DOHH2 (cell line): ENCODE measurements at regions not wholly inside any gene's neighbourhood (a gene's known extent, or its start where the extent isn't known, plus 50 kb on each side); places are given as distances from the start of the nearest gene placed in this dataset.

Source experiments
- EZH2phosphoT487 ChIP-seq: fragments of 200-600 bp; sonication (generic); IDR thresholded peaks from 2 replicates; pipeline ENCODE4 v1.6.1; 2017; ENCODE audit warnings: borderline replicate concordance, mild to moderate bottlenecking, antibody characterized with exemption, low read length, moderate library complexity, mixed read lengths
- TF ChIP-seq, protein P1 (sequence below): fragments of 200-600 bp; sonication (generic); IDR thresholded peaks from one replicate; pipeline ENCODE4 v1.5.1; 2014; ENCODE audit warnings: antibody characterized with exemption, mild to moderate bottlenecking, low read depth, low read length; ENCODE audit not compliant: poor library complexity, severe bottlenecking

DNA sequence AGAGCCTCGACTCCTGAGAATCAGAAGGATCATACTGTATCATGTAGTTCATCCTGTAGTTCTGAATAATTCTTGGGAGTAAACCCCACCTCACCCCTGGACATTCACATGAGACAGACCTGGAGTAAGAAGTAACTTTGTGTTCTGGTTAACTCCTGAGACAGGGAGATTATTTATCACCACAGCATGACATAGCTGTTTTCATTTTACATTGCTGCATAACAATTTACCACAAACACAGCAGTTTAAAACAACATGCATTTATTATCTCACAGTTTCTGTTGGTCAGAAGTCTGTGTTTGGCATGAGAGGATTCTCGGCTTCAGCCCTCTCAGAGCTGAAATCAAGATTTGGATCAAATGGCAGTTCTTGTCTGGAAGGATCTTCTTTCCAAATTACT is 855.8 kb upstream of the FANCL start:
- TF ChIP-seq, protein P1, sequence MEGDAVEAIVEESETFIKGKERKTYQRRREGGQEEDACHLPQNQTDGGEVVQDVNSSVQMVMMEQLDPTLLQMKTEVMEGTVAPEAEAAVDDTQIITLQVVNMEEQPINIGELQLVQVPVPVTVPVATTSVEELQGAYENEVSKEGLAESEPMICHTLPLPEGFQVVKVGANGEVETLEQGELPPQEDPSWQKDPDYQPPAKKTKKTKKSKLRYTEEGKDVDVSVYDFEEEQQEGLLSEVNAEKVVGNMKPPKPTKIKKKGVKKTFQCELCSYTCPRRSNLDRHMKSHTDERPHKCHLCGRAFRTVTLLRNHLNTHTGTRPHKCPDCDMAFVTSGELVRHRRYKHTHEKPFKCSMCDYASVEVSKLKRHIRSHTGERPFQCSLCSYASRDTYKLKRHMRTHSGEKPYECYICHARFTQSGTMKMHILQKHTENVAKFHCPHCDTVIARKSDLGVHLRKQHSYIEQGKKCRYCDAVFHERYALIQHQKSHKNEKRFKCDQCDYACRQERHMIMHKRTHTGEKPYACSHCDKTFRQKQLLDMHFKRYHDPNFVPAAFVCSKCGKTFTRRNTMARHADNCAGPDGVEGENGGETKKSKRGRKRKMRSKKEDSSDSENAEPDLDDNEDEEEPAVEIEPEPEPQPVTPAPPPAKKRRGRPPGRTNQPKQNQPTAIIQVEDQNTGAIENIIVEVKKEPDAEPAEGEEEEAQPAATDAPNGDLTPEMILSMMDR, result no peak
- TF ChIP-seq EZH2phosphoT487, result no peak
